Right forelimb (tissue), 1 donor: ENCODE measurements at regions not wholly inside any gene's neighbourhood (a gene's known extent, or its start where the extent isn't known, plus 50 kb on each side); places are given as distances from the start of the nearest gene placed in this dataset.
A peak's percentile ranks its signal among the peaks of the same experiment; 100 is the strongest.

Source experiments
- DNase-seq: peaks from one replicate; pipeline ENCODE4 v3.0.0-alpha.2; 2018

GRCh38 chr9:2979957-2980610 lies 136.2 kb upstream of the PUM3 start:
- no peak for DNase-seq

GRCh38 chr9:2972475-2972874 lies 128.6 kb upstream of the PUM3 start:
- no peak for DNase-seq

GRCh38 chr9:2970864-2971263 lies 127.0 kb upstream of the PUM3 start:
- no peak for DNase-seq

GRCh38 chr9:2967766-2968165 lies 123.9 kb upstream of the PUM3 start:
- DNase-seq: no peak

GRCh38 chr9:2966565-2967300 lies 122.8 kb upstream of the PUM3 start:
- DNase-seq: peak; percentile 42

GRCh38 chr9:2964470-2964869 lies 120.6 kb upstream of the PUM3 start:
- DNase-seq: no peak

GRCh38 chr9:2963307-2963706 lies 119.4 kb upstream of the PUM3 start:
- no peak for DNase-seq

GRCh38 chr9:2962471-2963172 lies 118.7 kb upstream of the PUM3 start:
- no peak for DNase-seq

GRCh38 chr9:2958219-2958618 lies 114.3 kb upstream of the PUM3 start:
- DNase-seq: no peak

- DNase-seq: no peak
These were observed 113.8 kb upstream of the PUM3 start for GRCh38 chr9:2957656-2958200.

GRCh38 chr9:2955575-2955974 lies 111.7 kb upstream of the PUM3 start:
- DNase-seq: no peak

- no peak for DNase-seq
These were observed 95.5 kb upstream of the PUM3 start for GRCh38 chr9:2939368-2939767.

GRCh38 chr9:2936221-2936620 lies 92.3 kb upstream of the PUM3 start:
- no peak for DNase-seq

- no peak for DNase-seq
These were observed 91.0 kb upstream of the PUM3 start for GRCh38 chr9:2934883-2935282.

- no peak for DNase-seq
These were observed 90.4 kb upstream of the PUM3 start for GRCh38 chr9:2934241-2934650.

- DNase-seq: no peak
These were observed 89.5 kb upstream of the PUM3 start for GRCh38 chr9:2933165-2934095.

- no peak for DNase-seq
These were observed 84.5 kb upstream of the PUM3 start for GRCh38 chr9:2928411-2928810.

GRCh38 chr9:2925016-2925415 lies 81.1 kb upstream of the PUM3 start:
- DNase-seq: no peak

- DNase-seq: no peak
These were observed 80.5 kb upstream of the PUM3 start for GRCh38 chr9:2924380-2924768.

- DNase-seq: no peak
These were observed 80.0 kb upstream of the PUM3 start for GRCh38 chr9:2923766-2924379.

GRCh38 chr9:2919347-2919746 lies 75.5 kb upstream of the PUM3 start:
- no peak for DNase-seq

- DNase-seq: no peak
These were observed 72.6 kb upstream of the PUM3 start for GRCh38 chr9:2916382-2916985.
